CD4-positive, alpha-beta memory T cell (primary cell): ENCODE measurements at regions not wholly inside any gene's neighbourhood (a gene's known extent, or its start where the extent isn't known, plus 50 kb on each side); places are given as distances from the start of the nearest gene placed in this dataset.
A peak's percentile ranks its signal among the peaks of the same experiment; 100 is the strongest.

ENCODE experiments used
- CTCF ChIA-PET: fragments of 350-600 bp; sonication (Branson Sonifier 250); formaldehyde crosslinking; loops from one replicate; lab custom pipeline; 2021; ENCODE audit warnings: inconsistent platforms; ENCODE audit not compliant: partially characterized antibody; lab: Charles Lee
- POLR2A ChIA-PET: fragments of 350-600 bp; sonication (Branson Sonifier 250); formaldehyde crosslinking; loops from one replicate; lab custom pipeline; 2021; ENCODE audit not compliant: partially characterized antibody; lab: Charles Lee
- DNase-seq, 5 donors: peaks; one replicate each; pipeline versions ENCODE4 v3.0.0 to v3.0.0-alpha.2; 2020 to 2022; ENCODE audit warnings: mixed read lengths in 1 of 5
- H3K27ac ChIP-seq: one replicate; pipeline ENCODE4 v1.7.0; 2013; ENCODE audit warnings: low read depth, low read length
- H3K27me3 ChIP-seq: 2 replicates; pipeline ENCODE4 v1.7.0; 2013; ENCODE audit warnings: mild to moderate bottlenecking, low read length, moderate library complexity; ENCODE audit not compliant: insufficient read depth
- H3K36me3 ChIP-seq: 2 replicates; pipeline ENCODE4 v1.7.0; 2013; ENCODE audit warnings: mild to moderate bottlenecking, low read length, moderate library complexity; ENCODE audit not compliant: insufficient read depth
- H3K4me1 ChIP-seq: 2 replicates; pipeline ENCODE4 v1.7.0; 2013; ENCODE audit warnings: mild to moderate bottlenecking, low read length, moderate library complexity; ENCODE audit not compliant: insufficient read depth
- H3K4me3 ChIP-seq, 2 donors: one replicate each; pipeline ENCODE4 v1.7.0; 2013; ENCODE audit warnings: low read length in 2 of 2, mild to moderate bottlenecking in 1 of 2
- H3K9me3 ChIP-seq, 2 donors: one replicate each; pipeline ENCODE4 v1.7.0; 2013; ENCODE audit warnings: low read length in 2 of 2, control low read depth in 1 of 2; ENCODE audit not compliant: control insufficient read depth in 1 of 2
- H3K27ac Mint-ChIP-seq, 7 donors: one replicate each; pipeline ENCODE4 v1.8.0; 2020 to 2021; ENCODE audit warnings: mixed read lengths in 7 of 7, mild to moderate bottlenecking in 6 of 7, inconsistent platforms in 3 of 7, moderate library complexity in 3 of 7
- H3K27me3 Mint-ChIP-seq, 2 donors: one replicate each; pipeline ENCODE4 v1.8.0; 2020 to 2021; ENCODE audit warnings: mixed read lengths in 2 of 2
- H3K36me3 Mint-ChIP-seq, 2 donors: one replicate each; pipeline ENCODE4 v1.8.0; 2020 to 2021; ENCODE audit warnings: mixed read lengths in 2 of 2, inconsistent platforms in 1 of 2, mild to moderate bottlenecking in 1 of 2
- H3K4me1 Mint-ChIP-seq, 4 donors: one replicate each; pipeline ENCODE4 v1.8.0; 2020 to 2021; ENCODE audit warnings: mixed read lengths in 4 of 4, mild to moderate bottlenecking in 1 of 4
- H3K4me3 Mint-ChIP-seq, 8 donors: one replicate each; pipeline ENCODE4 v1.8.0; 2020 to 2021; ENCODE audit warnings: mixed read lengths in 8 of 8, mild to moderate bottlenecking in 7 of 8, moderate library complexity in 6 of 8, inconsistent platforms in 3 of 8
- H3K9me3 Mint-ChIP-seq, 8 donors: one replicate each; pipeline ENCODE4 v1.8.0; 2020 to 2021; ENCODE audit warnings: mixed read lengths in 8 of 8, mild to moderate bottlenecking in 5 of 8, inconsistent platforms in 3 of 8, moderate library complexity in 1 of 8
- intact Hi-C: fragments of 100-400 bp; cut with micrococcal nuclease; formaldehyde crosslinking; loops from one replicate; pipeline ENCODE4 v1.15.1; 2023

GRCh38 chr1:60747353-60747752, 335.0 kb upstream of the NFIA start:
- no peak for DNase-seq
- Histone ChIP-seq H3K9me3 (no peaks in the 10 kb centered on the region), H3K4me1 (no peaks in the 10 kb centered on the region), H3K36me3 (no peaks in the 10 kb centered on the region), H3K27me3 (no peaks in the 10 kb centered on the region), H3K4me3 (no peak overlapping the region), H3K27ac (no peak overlapping the region)
- Mint-ChIP-seq H3K27me3 (no peaks in the 10 kb centered on the region), H3K27ac (no peak overlapping the region), H3K4me3 (no peak overlapping the region), H3K9me3 (peaks cover 0 to 2% (median 0%) of the 10 kb centered on the region in 8 donors), H3K4me1 (no peaks in the 10 kb centered on the region), H3K36me3 (no peaks in the 10 kb centered on the region)
- intact Hi-C loops: no loop called here
- ChIA-PET CTCF (no interaction called here), POLR2A (no interaction called here)

- Histone ChIP-seq H3K36me3 (no peaks in the 10 kb centered on the region), H3K9me3 (no peaks in the 10 kb centered on the region), H3K4me3 (no peak overlapping the region), H3K4me1 (no peaks in the 10 kb centered on the region), H3K27ac (no peak overlapping the region), H3K27me3 (no peaks in the 10 kb centered on the region)
- H3K9me3 Mint-ChIP-seq: peaks cover 0 to 2% (median 0%) of the 10 kb centered on the region in 8 donors
- no peaks in the 10 kb centered on the region for H3K4me1 Mint-ChIP-seq
- H3K4me3 Mint-ChIP-seq: no peak overlapping the region
- no peak overlapping the region for H3K27ac Mint-ChIP-seq
- CTCF ChIA-PET: no interaction called here
- no peaks in the 10 kb centered on the region for H3K27me3 Mint-ChIP-seq
- POLR2A ChIA-PET: no interaction called here
- intact Hi-C loops: no loop called here
- H3K36me3 Mint-ChIP-seq: no peaks in the 10 kb centered on the region
- no peak for DNase-seq
Measured at GRCh38 chr1:60746278-60746791, 336.0 kb upstream of the NFIA start.

- no peak for DNase-seq
- no peaks in the 10 kb centered on the region for H3K4me1 ChIP-seq
- Mint-ChIP-seq H3K27ac (peak overlapping the region in 1 of 7 donors; percentile 2), H3K4me3 (no peak overlapping the region), H3K36me3 (no peaks in the 10 kb centered on the region), H3K9me3 (peaks cover 0 to 2% (median 0%) of the 10 kb centered on the region in 8 donors), H3K4me1 (no peaks in the 10 kb centered on the region), H3K27me3 (no peaks in the 10 kb centered on the region)
- no peaks in the 10 kb centered on the region for H3K27me3 ChIP-seq
- no peaks in the 10 kb centered on the region for H3K9me3 ChIP-seq
- H3K4me3 ChIP-seq: no peak overlapping the region
- CTCF ChIA-PET: no interaction called here
- H3K36me3 ChIP-seq: no peaks in the 10 kb centered on the region
- intact Hi-C loops: no loop called here
- H3K27ac ChIP-seq: no peak overlapping the region
- POLR2A ChIA-PET: no interaction called here
Measured at GRCh38 chr1:60745484-60745883, 336.9 kb upstream of the NFIA start.

- Histone ChIP-seq H3K27me3 (no peaks in the 10 kb centered on the region), H3K4me3 (no peak overlapping the region), H3K9me3 (no peaks in the 10 kb centered on the region), H3K27ac (no peak overlapping the region), H3K36me3 (no peaks in the 10 kb centered on the region), H3K4me1 (no peaks in the 10 kb centered on the region)
- no peaks in the 10 kb centered on the region for H3K4me1 Mint-ChIP-seq
- no peaks in the 10 kb centered on the region for H3K9me3 Mint-ChIP-seq
- H3K36me3 Mint-ChIP-seq: no peaks in the 10 kb centered on the region
- ChIA-PET CTCF (no interaction called here), POLR2A (no interaction called here)
- H3K27ac Mint-ChIP-seq: no peak overlapping the region
- H3K27me3 Mint-ChIP-seq: no peaks in the 10 kb centered on the region
- intact Hi-C loops: no loop called here
- no peak for DNase-seq
- H3K4me3 Mint-ChIP-seq: no peak overlapping the region
Measured at GRCh38 chr1:60742339-60742738, 340.0 kb upstream of the NFIA start.

GRCh38 chr1:60740154-60740553, 342.2 kb upstream of the NFIA start:
- Mint-ChIP-seq H3K9me3 (no peaks in the 10 kb centered on the region), H3K36me3 (no peaks in the 10 kb centered on the region), H3K27me3 (no peaks in the 10 kb centered on the region), H3K4me1 (no peaks in the 10 kb centered on the region), H3K27ac (no peak overlapping the region), H3K4me3 (no peak overlapping the region)
- H3K27ac ChIP-seq: no peak overlapping the region
- H3K27me3 ChIP-seq: no peaks in the 10 kb centered on the region
- POLR2A ChIA-PET: no interaction called here
- no peaks in the 10 kb centered on the region for H3K9me3 ChIP-seq
- CTCF ChIA-PET: no interaction called here
- no peak overlapping the region for H3K4me3 ChIP-seq
- no peaks in the 10 kb centered on the region for H3K4me1 ChIP-seq
- intact Hi-C loops: no loop called here
- no peaks in the 10 kb centered on the region for H3K36me3 ChIP-seq
- DNase-seq: no peak

GRCh38 chr1:60739729-60740128, 342.6 kb upstream of the NFIA start:
- H3K27ac ChIP-seq: no peak overlapping the region
- no peaks in the 10 kb centered on the region for H3K4me1 Mint-ChIP-seq
- H3K27me3 ChIP-seq: no peaks in the 10 kb centered on the region
- intact Hi-C loops: no loop called here
- H3K4me1 ChIP-seq: no peaks in the 10 kb centered on the region
- DNase-seq: no peak
- no peaks in the 10 kb centered on the region for H3K9me3 Mint-ChIP-seq
- H3K4me3 ChIP-seq: no peak overlapping the region
- H3K36me3 Mint-ChIP-seq: no peaks in the 10 kb centered on the region
- ChIA-PET CTCF (no interaction called here), POLR2A (no interaction called here)
- H3K9me3 ChIP-seq: no peaks in the 10 kb centered on the region
- no peak overlapping the region for H3K4me3 Mint-ChIP-seq
- H3K36me3 ChIP-seq: no peaks in the 10 kb centered on the region
- no peak overlapping the region for H3K27ac Mint-ChIP-seq
- H3K27me3 Mint-ChIP-seq: no peaks in the 10 kb centered on the region

- Mint-ChIP-seq H3K9me3 (peaks cover 0 to 3% (median 0%) of the 10 kb centered on the region in 8 donors), H3K36me3 (no peaks in the 10 kb centered on the region), H3K4me1 (no peaks in the 10 kb centered on the region), H3K27ac (no peak overlapping the region), H3K4me3 (no peak overlapping the region), H3K27me3 (no peaks in the 10 kb centered on the region)
- Histone ChIP-seq H3K27ac (no peak overlapping the region), H3K4me3 (no peak overlapping the region), H3K9me3 (no peaks in the 10 kb centered on the region), H3K36me3 (no peaks in the 10 kb centered on the region), H3K27me3 (no peaks in the 10 kb centered on the region), H3K4me1 (no peaks in the 10 kb centered on the region)
- CTCF ChIA-PET: no interaction called here
- intact Hi-C loops: no loop called here
- POLR2A ChIA-PET: no interaction called here
- no peak for DNase-seq
Measured at GRCh38 chr1:60732977-60733401, 349.4 kb upstream of the NFIA start.

GRCh38 chr1:60731321-60731720, 351.0 kb upstream of the NFIA start:
- Histone ChIP-seq H3K27ac (no peak overlapping the region), H3K9me3 (no peaks in the 10 kb centered on the region), H3K4me3 (no peak overlapping the region), H3K4me1 (no peaks in the 10 kb centered on the region), H3K27me3 (no peaks in the 10 kb centered on the region), H3K36me3 (no peaks in the 10 kb centered on the region)
- Mint-ChIP-seq H3K4me1 (no peaks in the 10 kb centered on the region), H3K36me3 (no peaks in the 10 kb centered on the region), H3K9me3 (peaks cover 0 to 3% (median 0%) of the 10 kb centered on the region in 8 donors), H3K27ac (no peak overlapping the region), H3K27me3 (no peaks in the 10 kb centered on the region), H3K4me3 (no peak overlapping the region)
- POLR2A ChIA-PET: no interaction called here
- intact Hi-C loops: no loop called here
- CTCF ChIA-PET: no interaction called here
- DNase-seq: no peak
